ENCODE measurements at regions not wholly inside any gene's neighbourhood (a gene's known extent, or its start where the extent isn't known, plus 50 kb on each side); places are given as distances from the start of the nearest gene placed in this dataset.
A peak's percentile ranks its signal among the peaks of the same experiment; 100 is the strongest.

GRCh38 chr19:27746691-27747380 is 1466.1 kb downstream of the UQCRFS1 start:
- peak; percentile 47 for TF ChIP-seq CTCF (conservative IDR thresholded peaks at IDR 0.05; ENCODE audit: low read depth, low read length)
- DNase-seq (ENCODE audit: low read depth), result peak; percentile 46
- H3K4me3 ChIP-seq (ENCODE audit: low read depth, low read length), result peak overlapping the region; percentile 43

GRCh38 chr19:27745978-27746542 is 1466.9 kb downstream of the UQCRFS1 start:
- no peak for TF ChIP-seq CTCF (conservative IDR thresholded peaks at IDR 0.05; ENCODE audit: low read depth, low read length)
- no peak for DNase-seq (ENCODE audit: low read depth)
- H3K4me3 ChIP-seq (ENCODE audit: low read depth, low read length), result no peak overlapping the region

GRCh38 chr19:27744926-27745768 is 1467.8 kb downstream of the UQCRFS1 start:
- no peak for DNase-seq (ENCODE audit: low read depth)
- H3K4me3 ChIP-seq (ENCODE audit: low read depth, low read length), result no peak overlapping the region
- TF ChIP-seq CTCF (conservative IDR thresholded peaks at IDR 0.05; ENCODE audit: low read depth, low read length), result no peak

GRCh38 chr19:27742041-27742440 is 1470.9 kb downstream of the UQCRFS1 start:
- no peak overlapping the region for H3K4me3 ChIP-seq (ENCODE audit: low read depth, low read length)
- DNase-seq (ENCODE audit: low read depth), result no peak
- TF ChIP-seq CTCF (conservative IDR thresholded peaks at IDR 0.05; ENCODE audit: low read depth, low read length), result no peak

GRCh38 chr19:27741236-27741635 is 1471.7 kb downstream of the UQCRFS1 start:
- H3K4me3 ChIP-seq (ENCODE audit: low read depth, low read length), result no peak overlapping the region
- no peak for TF ChIP-seq CTCF (conservative IDR thresholded peaks at IDR 0.05; ENCODE audit: low read depth, low read length)
- no peak for DNase-seq (ENCODE audit: low read depth)

- no peak for DNase-seq (ENCODE audit: low read depth)
- no peak overlapping the region for H3K4me3 ChIP-seq (ENCODE audit: low read depth, low read length)
- TF ChIP-seq CTCF (conservative IDR thresholded peaks at IDR 0.05; ENCODE audit: low read depth, low read length), result no peak
Measured at GRCh38 chr19:27740396-27740795, 1472.6 kb downstream of the UQCRFS1 start.

Measured in choroid plexus epithelial cell (primary cell).